ENCODE measurements at regions not wholly inside any gene's neighbourhood (a gene's known extent, or its start where the extent isn't known, plus 50 kb on each side); places are given as distances from the start of the nearest gene placed in this dataset.

DNA sequence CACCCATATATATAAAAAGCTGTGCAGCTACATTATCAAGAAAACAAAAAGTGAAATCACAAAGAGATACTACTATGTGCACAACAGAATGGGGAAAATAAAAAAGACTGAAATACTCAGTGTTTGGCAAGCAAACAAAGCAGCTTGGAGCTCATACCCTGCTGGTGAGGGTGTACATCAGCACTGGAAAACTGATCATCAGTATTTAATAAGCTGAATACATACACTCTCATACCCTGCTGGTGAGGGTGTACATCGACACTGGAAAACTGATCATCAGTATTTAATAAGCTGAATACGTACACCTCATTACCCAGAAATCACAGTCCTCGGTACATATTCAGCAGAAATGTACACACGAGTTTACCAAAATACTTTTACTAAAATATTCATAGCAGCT, 220.8 kb downstream of the SPP2 start:
- TF ChIP-seq POLR2AphosphoS5 (IDR thresholded peaks at IDR 0.05; ENCODE audit: low read depth, low read length) (no peak), KDM1A (CRISPR knock-in tag; IDR thresholded peaks at IDR 0.05) (no peak), ZNF850 (CRISPR knock-in tag; conservative IDR thresholded peaks at IDR 0.05) (no peak), TP53 (CRISPR knock-in tag; conservative IDR thresholded peaks at IDR 0.05) (no peak), FOSL2 (CRISPR knock-in tag; IDR thresholded peaks at IDR 0.05) (no peak), SKI (IDR thresholded peaks at IDR 0.05; ENCODE audit: partially characterized antibody) (no peak), MXI1 (IDR thresholded peaks at IDR 0.05; ENCODE audit: borderline replicate concordance, low read depth, low read length) (no peak), JUND (CRISPR knock-in tag; IDR thresholded peaks at IDR 0.05) (no peak)
- TF ChIP-seq, protein P1, sequence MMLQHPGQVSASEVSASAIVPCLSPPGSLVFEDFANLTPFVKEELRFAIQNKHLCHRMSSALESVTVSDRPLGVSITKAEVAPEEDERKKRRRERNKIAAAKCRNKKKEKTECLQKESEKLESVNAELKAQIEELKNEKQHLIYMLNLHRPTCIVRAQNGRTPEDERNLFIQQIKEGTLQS (CRISPR knock-in tag; IDR thresholded peaks at IDR 0.05) = no peak
- TF ChIP-seq, protein P2, sequence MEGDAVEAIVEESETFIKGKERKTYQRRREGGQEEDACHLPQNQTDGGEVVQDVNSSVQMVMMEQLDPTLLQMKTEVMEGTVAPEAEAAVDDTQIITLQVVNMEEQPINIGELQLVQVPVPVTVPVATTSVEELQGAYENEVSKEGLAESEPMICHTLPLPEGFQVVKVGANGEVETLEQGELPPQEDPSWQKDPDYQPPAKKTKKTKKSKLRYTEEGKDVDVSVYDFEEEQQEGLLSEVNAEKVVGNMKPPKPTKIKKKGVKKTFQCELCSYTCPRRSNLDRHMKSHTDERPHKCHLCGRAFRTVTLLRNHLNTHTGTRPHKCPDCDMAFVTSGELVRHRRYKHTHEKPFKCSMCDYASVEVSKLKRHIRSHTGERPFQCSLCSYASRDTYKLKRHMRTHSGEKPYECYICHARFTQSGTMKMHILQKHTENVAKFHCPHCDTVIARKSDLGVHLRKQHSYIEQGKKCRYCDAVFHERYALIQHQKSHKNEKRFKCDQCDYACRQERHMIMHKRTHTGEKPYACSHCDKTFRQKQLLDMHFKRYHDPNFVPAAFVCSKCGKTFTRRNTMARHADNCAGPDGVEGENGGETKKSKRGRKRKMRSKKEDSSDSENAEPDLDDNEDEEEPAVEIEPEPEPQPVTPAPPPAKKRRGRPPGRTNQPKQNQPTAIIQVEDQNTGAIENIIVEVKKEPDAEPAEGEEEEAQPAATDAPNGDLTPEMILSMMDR (CRISPR knock-in tag; IDR thresholded peaks at IDR 0.05) = no peak
- TF ChIP-seq, protein P3, sequence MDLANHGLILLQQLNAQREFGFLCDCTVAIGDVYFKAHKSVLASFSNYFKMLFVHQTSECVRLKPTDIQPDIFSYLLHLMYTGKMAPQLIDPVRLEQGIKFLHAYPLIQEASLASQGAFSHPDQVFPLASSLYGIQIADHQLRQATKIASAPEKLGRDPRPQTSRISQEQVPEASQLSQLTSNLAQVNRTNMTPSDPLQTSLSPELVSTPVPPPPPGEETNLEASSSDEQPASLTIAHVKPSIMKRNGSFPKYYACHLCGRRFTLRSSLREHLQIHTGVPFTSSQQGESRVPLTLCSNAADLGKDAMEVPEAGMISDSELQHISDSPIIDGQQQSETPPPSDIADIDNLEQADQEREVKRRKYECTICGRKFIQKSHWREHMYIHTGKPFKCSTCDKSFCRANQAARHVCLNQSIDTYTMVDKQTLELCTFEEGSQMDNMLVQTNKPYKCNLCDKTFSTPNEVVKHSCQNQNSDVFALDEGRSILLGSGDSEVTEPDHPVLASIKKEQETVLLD (CRISPR knock-in tag; IDR thresholded peaks at IDR 0.05; ENCODE audit: low read depth) = no peak

Measured in HepG2 (cell line).